ENCODE measurements at regions not wholly inside any gene's neighbourhood (a gene's known extent, or its start where the extent isn't known, plus 50 kb on each side); places are given as distances from the start of the nearest gene placed in this dataset.

- no peaks in the 10 kb centered on the region for H3K9me3 ChIP-seq (ENCODE audit: control extremely low read depth in 1 of 3, control insufficient read depth in 2 of 3, insufficient read depth in 1 of 3, low read length in 2 of 3)
- TF ChIP-seq EZH2 (IDR thresholded peaks at IDR 0.05; ENCODE audit: borderline replicate concordance, insufficient read depth, low read depth, low read length, poor library complexity, severe bottlenecking) (no peak), CTCF (IDR thresholded peaks at IDR 0.05) (no peak)
- H4K20me1 ChIP-seq (ENCODE audit: control insufficient read depth, insufficient read depth, low read length, poor library complexity, severe bottlenecking), result no peaks in the 10 kb centered on the region
- Mint-ChIP-seq H3K9me3 (ENCODE audit: insufficient read depth) (no peaks in the 10 kb centered on the region), H3K4me3 (no peak overlapping the region), H3K27ac (no peak overlapping the region), H3K27me3 (peaks cover 31% of the 10 kb centered on the region), H3K4me1 (no peaks in the 10 kb centered on the region)
- WGBS (ENCODE audit: insufficient coverage), result 100% methylated on average over 1 of the region's 1 CpG
- ATAC-seq (ENCODE audit: low read depth), result no peak
- no peaks in the 10 kb centered on the region for H3K79me2 ChIP-seq (ENCODE audit: control insufficient read depth, insufficient read depth, low read length)
- H3K9ac ChIP-seq (ENCODE audit: low read length), result no peak overlapping the region
- CTCF ChIA-PET, result no interaction called here
- H3K27me3 ChIP-seq (replicated peaks in 1 of 4; ENCODE audit: control extremely low read depth in 1 of 4, control insufficient read depth in 3 of 4, insufficient read depth in 4 of 4, low read length in 3 of 4), result no peaks in the 10 kb centered on the region
- H3K27ac ChIP-seq (ENCODE audit: low read length in 2 of 2), result no peak overlapping the region
- no peak overlapping the region for H3K4me2 ChIP-seq (replicated peaks; ENCODE audit: low read depth, low read length, poor library complexity, severe bottlenecking)
- DNase-seq, result no peak
- H3K36me3 ChIP-seq (replicated peaks in 1 of 2; ENCODE audit: control extremely low read depth in 1 of 2, control insufficient read depth in 1 of 2, extremely low read depth in 1 of 2, insufficient read depth in 2 of 2, low read length in 1 of 2), result no peaks in the 10 kb centered on the region
- no peak overlapping the region for H3K4me3 ChIP-seq (ENCODE audit: control extremely low read depth in 1 of 5, extremely low read depth in 1 of 5, insufficient read depth in 1 of 5, low read depth in 2 of 5, low read length in 4 of 5)
- intact Hi-C loops (cut with micrococcal nuclease), result no loop called here
- H3K4me1 ChIP-seq (ENCODE audit: control insufficient read depth in 2 of 2, insufficient read depth in 2 of 2, low read length in 2 of 2), result no peaks in the 10 kb centered on the region
- POLR2A ChIA-PET, result no interaction called here
- H2AFZ ChIP-seq (ENCODE audit: insufficient read depth, low read depth, low read length, poor library complexity, severe bottlenecking), result no peak overlapping the region
These were observed 51.7 kb upstream of the ATP8A1 start for GRCh38 chr4:42708625-42709024.

Measured in B cell (primary cell).